ENCODE measurements at regions not wholly inside any gene's neighbourhood (a gene's known extent, or its start where the extent isn't known, plus 50 kb on each side); places are given as distances from the start of the nearest gene placed in this dataset.

- TF ChIP-seq SPI1 (IDR thresholded peaks at IDR 0.05; ENCODE audit: low read depth, low read length) (no peak), TAF1 (IDR thresholded peaks at IDR 0.05; ENCODE audit: low read depth, low read length) (no peak), PAX5 (IDR thresholded peaks at IDR 0.05; ENCODE audit: insufficient read depth, low read length, severe bottlenecking) (no peak), POU2F2 (IDR thresholded peaks at IDR 0.05; ENCODE audit: low read depth, low read length) (no peak), POLR2A (IDR thresholded peaks at IDR 0.05; ENCODE audit: low read depth, low read length) (no peak), POLR2AphosphoS5 (IDR thresholded peaks at IDR 0.05; ENCODE audit: low read depth, low read length) (no peak)
- FAIRE-seq, result no peak
These were observed 169.0 kb upstream of the HS3ST3A1 start for GRCh38 chr17:13770702-13771101.

DNA sequence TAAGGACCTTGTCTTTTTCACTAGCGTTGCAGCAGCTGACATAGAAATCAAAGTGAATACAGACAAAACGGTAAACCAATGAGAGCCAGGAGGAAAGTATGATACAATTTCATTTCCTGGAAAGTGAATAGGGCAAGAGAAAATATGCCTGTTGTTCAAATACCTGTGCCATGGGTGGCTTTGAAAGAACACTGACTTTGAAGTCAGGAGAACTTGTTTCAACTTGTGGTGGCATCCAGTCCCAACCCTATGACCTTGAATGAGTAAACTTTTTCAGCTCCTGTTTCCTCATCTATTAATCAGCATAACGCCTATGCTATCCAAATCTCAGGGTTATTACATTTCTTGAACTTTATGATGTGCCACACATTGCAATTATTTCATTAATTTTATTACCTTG is 173.7 kb upstream of the HS3ST3A1 start:
- TF ChIP-seq TAF1 (IDR thresholded peaks at IDR 0.05; ENCODE audit: low read depth, low read length), result no peak
- no peak for TF ChIP-seq SPI1 (IDR thresholded peaks at IDR 0.05; ENCODE audit: low read depth, low read length)
- TF ChIP-seq PAX5 (IDR thresholded peaks at IDR 0.05; ENCODE audit: insufficient read depth, low read length, severe bottlenecking), result no peak
- no peak for TF ChIP-seq POU2F2 (IDR thresholded peaks at IDR 0.05; ENCODE audit: low read depth, low read length)
- TF ChIP-seq POLR2AphosphoS5 (IDR thresholded peaks at IDR 0.05; ENCODE audit: low read depth, low read length), result no peak
- no peak for TF ChIP-seq POLR2A (IDR thresholded peaks at IDR 0.05; ENCODE audit: low read depth, low read length)
- no peak for FAIRE-seq
- DNase-seq (ENCODE audit: insufficient read length, low spot score), result no peak

More at GRCh38 chr17:13770702-13771101, 169.0 kb upstream of the HS3ST3A1 start:
- DNase-seq (ENCODE audit: insufficient read length, low spot score), result no peak

- DNase-seq (ENCODE audit: insufficient read length, low spot score) (no peak), FAIRE-seq (no peak)
- TF ChIP-seq POLR2A (IDR thresholded peaks at IDR 0.05; ENCODE audit: low read depth, low read length) (no peak), POLR2AphosphoS5 (IDR thresholded peaks at IDR 0.05; ENCODE audit: low read depth, low read length) (no peak)
These were observed 174.4 kb upstream of the HS3ST3A1 start for GRCh38 chr17:13776027-13776551.

GRCh38 chr17:13777003-13777402 is 175.3 kb upstream of the HS3ST3A1 start:
- no peak for TF ChIP-seq POU2F2 (IDR thresholded peaks at IDR 0.05; ENCODE audit: low read depth, low read length)
- TF ChIP-seq POLR2A (IDR thresholded peaks at IDR 0.05; ENCODE audit: low read depth, low read length), result no peak
- no peak for TF ChIP-seq PAX5 (IDR thresholded peaks at IDR 0.05; ENCODE audit: insufficient read depth, low read length, severe bottlenecking)
- TF ChIP-seq SPI1 (IDR thresholded peaks at IDR 0.05; ENCODE audit: low read depth, low read length), result no peak
- no peak for TF ChIP-seq TAF1 (IDR thresholded peaks at IDR 0.05; ENCODE audit: low read depth, low read length)
- TF ChIP-seq POLR2AphosphoS5 (IDR thresholded peaks at IDR 0.05; ENCODE audit: low read depth, low read length), result no peak
- DNase-seq (ENCODE audit: insufficient read length, low spot score), result no peak
- FAIRE-seq, result no peak

GRCh38 chr17:13784434-13785095 is 182.8 kb upstream of the HS3ST3A1 start:
- no peak for FAIRE-seq
- TF ChIP-seq TAF1 (IDR thresholded peaks at IDR 0.05; ENCODE audit: low read depth, low read length) (no peak), POLR2AphosphoS5 (IDR thresholded peaks at IDR 0.05; ENCODE audit: low read depth, low read length) (no peak), POU2F2 (IDR thresholded peaks at IDR 0.05; ENCODE audit: low read depth, low read length) (no peak), POLR2A (IDR thresholded peaks at IDR 0.05; ENCODE audit: low read depth, low read length) (no peak), SPI1 (IDR thresholded peaks at IDR 0.05; ENCODE audit: low read depth, low read length) (no peak), PAX5 (IDR thresholded peaks at IDR 0.05; ENCODE audit: insufficient read depth, low read length, severe bottlenecking) (no peak)
- DNase-seq (ENCODE audit: insufficient read length, low spot score), result no peak

GRCh38 chr17:13785981-13786598 is 184.4 kb upstream of the HS3ST3A1 start:
- FAIRE-seq, result no peak
- TF ChIP-seq POU2F2 (IDR thresholded peaks at IDR 0.05; ENCODE audit: low read depth, low read length) (no peak), SPI1 (IDR thresholded peaks at IDR 0.05; ENCODE audit: low read depth, low read length) (no peak), TAF1 (IDR thresholded peaks at IDR 0.05; ENCODE audit: low read depth, low read length) (no peak)
- DNase-seq (ENCODE audit: insufficient read length, low spot score), result no peak

- FAIRE-seq, result no peak
- no peak for DNase-seq (ENCODE audit: insufficient read length, low spot score)
- TF ChIP-seq TAF1 (IDR thresholded peaks at IDR 0.05; ENCODE audit: low read depth, low read length) (no peak), POLR2AphosphoS5 (IDR thresholded peaks at IDR 0.05; ENCODE audit: low read depth, low read length) (no peak), SPI1 (IDR thresholded peaks at IDR 0.05; ENCODE audit: low read depth, low read length) (no peak), PAX5 (IDR thresholded peaks at IDR 0.05; ENCODE audit: insufficient read depth, low read length, severe bottlenecking) (no peak), POLR2A (IDR thresholded peaks at IDR 0.05; ENCODE audit: low read depth, low read length) (no peak), POU2F2 (IDR thresholded peaks at IDR 0.05; ENCODE audit: low read depth, low read length) (no peak)
These were observed 185.9 kb upstream of the HS3ST3A1 start for GRCh38 chr17:13787636-13788035.

GRCh38 chr17:13788385-13788784 is 186.7 kb upstream of the HS3ST3A1 start:
- TF ChIP-seq SPI1 (IDR thresholded peaks at IDR 0.05; ENCODE audit: low read depth, low read length) (no peak), POLR2AphosphoS5 (IDR thresholded peaks at IDR 0.05; ENCODE audit: low read depth, low read length) (no peak), TAF1 (IDR thresholded peaks at IDR 0.05; ENCODE audit: low read depth, low read length) (no peak), PAX5 (IDR thresholded peaks at IDR 0.05; ENCODE audit: insufficient read depth, low read length, severe bottlenecking) (no peak), POU2F2 (IDR thresholded peaks at IDR 0.05; ENCODE audit: low read depth, low read length) (no peak), POLR2A (IDR thresholded peaks at IDR 0.05; ENCODE audit: low read depth, low read length) (no peak)
- DNase-seq (ENCODE audit: insufficient read length, low spot score) (no peak), FAIRE-seq (no peak)

GRCh38 chr17:13792314-13792713 is 190.6 kb upstream of the HS3ST3A1 start:
- DNase-seq (ENCODE audit: insufficient read length, low spot score), result no peak
- TF ChIP-seq POU2F2 (IDR thresholded peaks at IDR 0.05; ENCODE audit: low read depth, low read length) (no peak), SPI1 (IDR thresholded peaks at IDR 0.05; ENCODE audit: low read depth, low read length) (no peak), TAF1 (IDR thresholded peaks at IDR 0.05; ENCODE audit: low read depth, low read length) (no peak), POLR2A (IDR thresholded peaks at IDR 0.05; ENCODE audit: low read depth, low read length) (no peak), POLR2AphosphoS5 (IDR thresholded peaks at IDR 0.05; ENCODE audit: low read depth, low read length) (no peak), PAX5 (IDR thresholded peaks at IDR 0.05; ENCODE audit: insufficient read depth, low read length, severe bottlenecking) (no peak)
- FAIRE-seq, result no peak
